WTC11 (cell line): ENCODE measurements at regions not wholly inside any gene's neighbourhood (a gene's known extent, or its start where the extent isn't known, plus 50 kb on each side); places are given as distances from the start of the nearest gene placed in this dataset.

Experiments
- ATAC-seq: fragments of 200-7000 bp; cut with Tn5 transposase; 2 replicates; pipeline ENCODE4 v1.10.0; 2021; ENCODE audit warnings: mild to moderate bottlenecking, moderate library complexity
- CTCF ChIA-PET: fragments of 300-600 bp; sonication (Branson Sonifier 250); formaldehyde crosslinking; loops from one replicate; lab custom pipeline; 2021; ENCODE audit warnings: antibody characterized with exemption; lab: Charles Lee
- POLR2A ChIA-PET: fragments of 350-600 bp; sonication (Branson Sonifier 250); formaldehyde crosslinking; loops from one replicate; lab custom pipeline; 2021; ENCODE audit warnings: antibody characterized with exemption; lab: Charles Lee
- DNase-seq: peaks from one replicate; pipeline ENCODE4 v3.0.0; 2021; ENCODE audit warnings: low spot score
- H3K27ac Mint-ChIP-seq: 2 replicates; pipeline ENCODE4 v1.8.0; 2021; ENCODE audit warnings: mixed read lengths
- H3K27me3 Mint-ChIP-seq: 2 replicates; pipeline ENCODE4 v1.8.0; 2021; ENCODE audit warnings: low read depth, mild to moderate bottlenecking, moderate library complexity, mixed read lengths
- H3K36me3 Mint-ChIP-seq: 2 replicates; pipeline ENCODE4 v1.8.0; 2021; ENCODE audit warnings: mixed read lengths
- H3K4me1 Mint-ChIP-seq: 2 replicates; pipeline ENCODE4 v1.8.0; 2022; ENCODE audit warnings: mixed read lengths
- H3K4me3 Mint-ChIP-seq: 2 replicates; pipeline ENCODE4 v1.8.0; 2021; ENCODE audit warnings: mild to moderate bottlenecking, moderate library complexity, mixed read lengths
- H3K9me3 Mint-ChIP-seq: 2 replicates; pipeline ENCODE4 v1.8.0; 2021; ENCODE audit warnings: mixed read lengths
- ATF2 ChIP-seq: sonication (generic); formaldehyde crosslinking; IDR thresholded peaks from 2 replicates; pipeline ENCODE4 v1.8.1; 2022; ENCODE audit warnings: low read depth, missing genetic modification reagents, borderline replicate concordance
- CDX4 ChIP-seq: fragments of 250-450 bp; sonication (Bioruptor Pico); IDR thresholded peaks from 2 replicates; pipeline ENCODE4 v1.9.0; 2021; ENCODE audit warnings: moderate library complexity, mild to moderate bottlenecking, inconsistent platforms, borderline replicate concordance
- CREM ChIP-seq: sonication (generic); formaldehyde crosslinking; IDR thresholded peaks from 2 replicates; pipeline ENCODE4 v1.8.1; 2022; ENCODE audit warnings: mild to moderate bottlenecking, missing genetic modification reagents, moderate library complexity
- E2F4 ChIP-seq: sonication (generic); formaldehyde crosslinking; IDR thresholded peaks from 2 replicates; pipeline ENCODE4 v1.8.1; 2022; ENCODE audit warnings: low read depth, mild to moderate bottlenecking, moderate library complexity, missing genetic modification reagents, borderline replicate concordance
- GABPB1 ChIP-seq: sonication (generic); formaldehyde crosslinking; IDR thresholded peaks from 2 replicates; pipeline ENCODE4 v1.8.1; 2023; ENCODE audit warnings: mild to moderate bottlenecking, missing genetic modification reagents
- JUN ChIP-seq: sonication (generic); formaldehyde crosslinking; IDR thresholded peaks from 2 replicates; pipeline ENCODE4 v1.8.0; 2023; ENCODE audit warnings: mild to moderate bottlenecking, missing genetic modification reagents
- NR2C2 ChIP-seq: sonication (generic); formaldehyde crosslinking; IDR thresholded peaks from 2 replicates; pipeline ENCODE4 v1.8.0; 2022; ENCODE audit warnings: mild to moderate bottlenecking, missing genetic modification reagents
- NR3C1 ChIP-seq: sonication (generic); formaldehyde crosslinking; conservative IDR thresholded peaks from 2 replicates; pipeline ENCODE4 v1.8.1; 2023; ENCODE audit warnings: low read depth, mild to moderate bottlenecking, missing genetic modification reagents
- PRRX2 ChIP-seq: fragments of 250-450 bp; sonication (Bioruptor Pico); IDR thresholded peaks from 2 replicates; pipeline ENCODE4 v1.8.0; 2021; ENCODE audit warnings: mild to moderate bottlenecking
- RORB ChIP-seq: fragments of 250-450 bp; sonication (Bioruptor Pico); IDR thresholded peaks from 2 replicates; pipeline ENCODE4 v1.9.0; 2021; ENCODE audit warnings: mild to moderate bottlenecking
- SOX15 ChIP-seq: fragments of 250-450 bp; sonication (Bioruptor Pico); IDR thresholded peaks from 2 replicates; pipeline ENCODE4 v1.9.0; 2021; ENCODE audit warnings: mild to moderate bottlenecking
- TP53 ChIP-seq: sonication (generic); formaldehyde crosslinking; IDR thresholded peaks from 2 replicates; pipeline ENCODE4 v1.8.1; 2023; ENCODE audit warnings: mild to moderate bottlenecking, missing genetic modification reagents
- ZBTB21 ChIP-seq: sonication (generic); formaldehyde crosslinking; IDR thresholded peaks from 2 replicates; pipeline ENCODE4 v1.8.1; 2023; ENCODE audit warnings: mild to moderate bottlenecking, missing genetic modification reagents, borderline replicate concordance
- ZMAT4 ChIP-seq: fragments of 250-450 bp; sonication (Bioruptor Pico); IDR thresholded peaks from 2 replicates; pipeline ENCODE4 v1.9.0; 2021; ENCODE audit warnings: mild to moderate bottlenecking
- ZNF121 ChIP-seq: sonication (generic); formaldehyde crosslinking; IDR thresholded peaks from 2 replicates; pipeline ENCODE4 v1.8.0; 2023; ENCODE audit warnings: missing genetic modification reagents
- ZNF219 ChIP-seq: sonication (generic); formaldehyde crosslinking; IDR thresholded peaks from 2 replicates; pipeline ENCODE4 v1.8.0; 2023; ENCODE audit warnings: missing genetic modification reagents, mild to moderate bottlenecking, borderline replicate concordance
- ZNF232 ChIP-seq: sonication (generic); formaldehyde crosslinking; IDR thresholded peaks from 2 replicates; pipeline ENCODE4 v1.8.0; 2022; ENCODE audit warnings: mild to moderate bottlenecking, missing genetic modification reagents
- ZNF281 ChIP-seq: sonication (generic); formaldehyde crosslinking; IDR thresholded peaks from 2 replicates; pipeline ENCODE4 v1.8.0; 2023; ENCODE audit warnings: mild to moderate bottlenecking, missing genetic modification reagents

- no peak for DNase-seq
- Mint-ChIP-seq H3K4me1 (peaks cover 5% of the 10 kb centered on the region), H3K36me3 (peaks cover 13% of the 10 kb centered on the region), H3K9me3 (peaks cover 19% of the 10 kb centered on the region), H3K4me3 (no peak overlapping the region), H3K27me3 (no peaks in the 10 kb centered on the region), H3K27ac (no peak overlapping the region)
- no peak for ATAC-seq
- TF ChIP-seq NR2C2 (CRISPR knock-in tag), result no peak
- TF ChIP-seq ATF2, result no peak
- no peak for TF ChIP-seq ZMAT4 (CRISPR knock-in tag)
- no peak for TF ChIP-seq PRRX2 (CRISPR knock-in tag)
- no peak for TF ChIP-seq GABPB1 (CRISPR knock-in tag)
- no peak for TF ChIP-seq ZNF281 (CRISPR knock-in tag)
- no peak for TF ChIP-seq ZNF121 (CRISPR knock-in tag)
- TF ChIP-seq TP53 (CRISPR knock-in tag), result no peak
- ChIA-PET POLR2A (no interaction called here), CTCF (no interaction called here)
Observed at GRCh38 chr13:50099473-50099872, 84.2 kb downstream of the KCNRG start.

- Mint-ChIP-seq H3K4me3 (no peak overlapping the region), H3K4me1 (peaks cover 16% of the 10 kb centered on the region), H3K27me3 (no peaks in the 10 kb centered on the region), H3K36me3 (peaks cover 13% of the 10 kb centered on the region), H3K27ac (no peak overlapping the region), H3K9me3 (peaks cover 19% of the 10 kb centered on the region)
- no peak for TF ChIP-seq CREM
- no peak for TF ChIP-seq E2F4 (CRISPR knock-in tag)
- no peak for TF ChIP-seq SOX15 (CRISPR knock-in tag)
- TF ChIP-seq ZBTB21, result no peak
- no peak for TF ChIP-seq JUN (CRISPR knock-in tag)
- no peak for TF ChIP-seq CDX4 (CRISPR knock-in tag)
- TF ChIP-seq RORB (CRISPR knock-in tag), result no peak
- TF ChIP-seq ZNF281 (CRISPR knock-in tag), result no peak
- no peak for TF ChIP-seq PRRX2 (CRISPR knock-in tag)
- no peak for TF ChIP-seq NR3C1 (CRISPR knock-in tag)
- TF ChIP-seq ZNF219, result no peak
- TF ChIP-seq ZNF232 (CRISPR knock-in tag), result no peak
- ATAC-seq (no peak), DNase-seq (no peak)
- POLR2A ChIA-PET, result interaction anchor here (0.7 kb wide), 1 partner anchor 796 kb away, joined by 3 read pairs; no protein-coding TSS in a partner anchor
- CTCF ChIA-PET, result interaction anchor here (0.6 to 0.7 kb wide), 2 partner anchors 31 to 44 kb away, joined by 3 read pairs; no protein-coding TSS in a partner anchor
Observed at GRCh38 chr13:50101590-50101989, 86.3 kb downstream of the KCNRG start.
